Karpas-422 (cell line): ENCODE measurements at regions not wholly inside any gene's neighbourhood (a gene's known extent, or its start where the extent isn't known, plus 50 kb on each side); places are given as distances from the start of the nearest gene placed in this dataset.

Source experiments
- DNase-seq: peaks from one replicate; pipeline ENCODE4 v3.0.0-alpha.2; 2015
- H2AFZ ChIP-seq: fragments of 200-600 bp; sonication (generic); 2 replicates; pipeline ENCODE4 v1.6.1; 2014; ENCODE audit warnings: antibody characterized with exemption, low read length, mixed read lengths
- H3K27ac ChIP-seq: fragments of 200-600 bp; sonication (generic); 2 replicates; pipeline ENCODE4 v1.5.1; 2014; ENCODE audit warnings: mild to moderate bottlenecking, low read length, moderate library complexity
- H3K27me3 ChIP-seq: fragments of 200-600 bp; sonication (generic); 2 replicates; pipeline ENCODE4 v1.6.1; 2014; ENCODE audit warnings: low read length, mixed read lengths
- H3K36me3 ChIP-seq: fragments of 200-600 bp; sonication (generic); 2 replicates; pipeline ENCODE4 v1.6.1; 2014; ENCODE audit warnings: low read length, mixed read lengths; ENCODE audit not compliant: insufficient read depth
- H3K4me1 ChIP-seq: fragments of 200-600 bp; sonication (generic); 2 replicates; pipeline ENCODE4 v1.6.1; 2014; ENCODE audit warnings: mild to moderate bottlenecking, low read length, mixed read lengths
- H3K4me2 ChIP-seq: fragments of 200-600 bp; sonication (generic); 2 replicates; pipeline ENCODE4 v1.6.1; 2014; ENCODE audit warnings: low read length, low read depth, mild to moderate bottlenecking; ENCODE audit not compliant: poor library complexity, severe bottlenecking
- H3K4me3 ChIP-seq: fragments of 200-600 bp; sonication (generic); 2 replicates; pipeline ENCODE4 v1.5.1; 2014; ENCODE audit warnings: mild to moderate bottlenecking, antibody characterized with exemption, low read length, mixed read lengths
- H3K79me2 ChIP-seq: fragments of 200-600 bp; sonication (generic); 2 replicates; pipeline ENCODE4 v1.6.1; 2014; ENCODE audit warnings: mild to moderate bottlenecking, low read length, mixed read lengths
- H3K9ac ChIP-seq: fragments of 200-600 bp; sonication (generic); 2 replicates; pipeline ENCODE4 v1.6.0; 2014; ENCODE audit warnings: low read length
- H3K9me2 ChIP-seq: fragments of 200-600 bp; sonication (generic), shearing (Covaris generic); replicated peaks from 2 replicates; pipeline ENCODE4 v1.6.0; 2014; ENCODE audit warnings: mild to moderate bottlenecking, low read length, moderate library complexity; ENCODE audit not compliant: insufficient read depth
- H3K9me3 ChIP-seq: fragments of 300-700, 200-600 bp; sonication (generic); 2 replicates; pipeline ENCODE4 v1.6.1; 2014; ENCODE audit warnings: low read length, mixed read lengths
- H4K20me1 ChIP-seq: fragments of 200-600 bp; sonication (generic); 2 replicates; pipeline ENCODE4 v1.6.1; 2014; ENCODE audit warnings: mild to moderate bottlenecking, antibody characterized with exemption, low read length, low read depth; ENCODE audit not compliant: insufficient read depth

DNA sequence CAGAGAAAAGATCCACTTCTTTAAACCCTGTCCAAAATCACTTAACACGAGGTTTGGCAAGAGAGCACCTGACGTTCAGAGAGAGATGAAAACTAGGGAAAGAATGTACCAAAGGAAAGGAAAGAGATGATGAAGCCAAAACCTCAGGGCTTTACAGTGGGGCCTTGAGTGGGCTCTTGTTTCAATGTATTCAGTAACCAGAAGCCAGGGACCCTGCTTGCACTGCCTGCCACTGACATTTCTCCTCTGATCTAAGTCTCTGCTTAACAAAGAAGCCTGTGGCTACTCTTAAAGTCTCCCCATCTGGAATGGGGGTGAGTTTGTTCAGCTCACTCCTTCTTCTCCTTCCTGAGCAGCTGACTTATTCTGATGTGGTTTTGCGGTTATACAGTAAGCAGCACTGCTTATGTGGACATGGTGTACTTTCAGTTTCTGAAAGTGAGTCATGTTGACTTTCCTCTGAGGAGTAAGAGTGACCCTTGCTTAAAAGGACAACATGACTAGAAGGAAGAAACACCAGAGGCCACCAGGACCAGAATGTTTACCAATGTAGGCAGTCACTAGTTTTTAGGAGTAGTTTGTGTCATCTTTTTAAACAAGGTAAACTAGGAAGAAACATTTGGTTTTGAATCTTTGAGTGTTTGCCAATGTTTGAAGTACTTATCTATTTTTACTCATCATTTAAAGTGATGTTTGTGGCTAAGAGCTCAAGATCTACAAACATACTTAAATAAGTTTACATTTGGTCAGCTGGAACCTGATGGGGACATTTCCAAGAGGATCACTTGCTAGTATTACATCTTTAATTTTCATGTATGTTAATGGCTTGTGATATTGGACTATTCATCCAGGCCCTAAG lies 87.4 kb downstream of the FASLG start:
- Histone ChIP-seq H3K9ac (peak overlapping the region; percentile 20), H3K9me3 (no peaks in the 10 kb centered on the region), H3K36me3 (no peaks in the 10 kb centered on the region), H3K4me2 (peak overlapping the region; percentile 41), H3K9me2 (no peaks in the 10 kb centered on the region), H3K4me3 (no peak overlapping the region), H3K4me1 (peaks cover 37% of the 10 kb centered on the region), H4K20me1 (no peaks in the 10 kb centered on the region), H3K79me2 (no peaks in the 10 kb centered on the region), H3K27me3 (no peaks in the 10 kb centered on the region), H3K27ac (no peak overlapping the region), H2AFZ (peak overlapping the region; percentile 70)
- DNase-seq: no peak

GRCh38 chr1:172748201-172748600 lies 89.3 kb downstream of the FASLG start:
- Histone ChIP-seq H3K79me2 (no peaks in the 10 kb centered on the region), H3K4me2 (no peak overlapping the region), H3K9me2 (no peaks in the 10 kb centered on the region), H3K36me3 (no peaks in the 10 kb centered on the region), H3K9ac (no peak overlapping the region), H3K27me3 (no peaks in the 10 kb centered on the region), H4K20me1 (no peaks in the 10 kb centered on the region), H3K9me3 (no peaks in the 10 kb centered on the region), H3K4me3 (no peak overlapping the region), H3K4me1 (peaks cover 39% of the 10 kb centered on the region), H3K27ac (no peak overlapping the region), H2AFZ (no peak overlapping the region)
- no peak for DNase-seq

DNA sequence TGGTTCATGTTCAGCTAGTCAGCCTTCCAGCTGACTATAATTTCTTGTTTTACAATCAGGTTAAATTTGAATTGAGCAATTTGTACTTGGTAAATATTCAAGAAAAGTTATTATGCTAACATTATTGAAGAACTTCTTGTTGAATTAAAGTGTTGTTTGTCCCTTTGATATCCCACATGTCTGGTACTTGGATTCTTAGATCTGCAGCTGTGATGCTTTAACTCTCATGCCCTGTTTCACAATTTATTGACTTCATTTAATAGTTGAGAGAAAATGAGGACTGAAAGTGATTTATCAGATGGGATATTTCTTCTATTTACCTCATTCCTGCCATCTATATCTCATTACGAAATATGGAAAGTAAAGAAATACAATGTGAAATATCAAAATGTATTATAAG lies 92.8 kb downstream of the FASLG start:
- Histone ChIP-seq H3K4me2 (peak overlapping the region; percentile 14), H3K27me3 (no peaks in the 10 kb centered on the region), H4K20me1 (no peaks in the 10 kb centered on the region), H3K79me2 (no peaks in the 10 kb centered on the region), H3K4me3 (no peak overlapping the region), H3K36me3 (no peaks in the 10 kb centered on the region), H3K27ac (no peak overlapping the region), H3K9me3 (no peaks in the 10 kb centered on the region), H3K9me2 (no peaks in the 10 kb centered on the region), H3K9ac (no peak overlapping the region), H2AFZ (no peak overlapping the region), H3K4me1 (peaks cover 35% of the 10 kb centered on the region)
- no peak for DNase-seq

GRCh38 chr1:172753964-172754363 lies 95.1 kb downstream of the FASLG start:
- H4K20me1 ChIP-seq: no peaks in the 10 kb centered on the region
- H3K4me1 ChIP-seq: peaks cover 30% of the 10 kb centered on the region
- DNase-seq: no peak
- no peak overlapping the region for H3K27ac ChIP-seq
- no peak overlapping the region for H2AFZ ChIP-seq
- no peaks in the 10 kb centered on the region for H3K27me3 ChIP-seq
- H3K9me3 ChIP-seq: no peaks in the 10 kb centered on the region
- no peak overlapping the region for H3K4me2 ChIP-seq
- no peaks in the 10 kb centered on the region for H3K36me3 ChIP-seq
- H3K79me2 ChIP-seq: no peaks in the 10 kb centered on the region
- no peaks in the 10 kb centered on the region for H3K9me2 ChIP-seq
- H3K4me3 ChIP-seq: no peak overlapping the region
- no peak overlapping the region for H3K9ac ChIP-seq

- DNase-seq: peak; percentile 59
- Histone ChIP-seq H3K4me3 (0 out of 2 replicates have a peak overlapping the region, but pooled peaks have one; percentile 3), H3K27ac (no peak overlapping the region), H3K9me2 (no peaks in the 10 kb centered on the region), H3K9me3 (no peaks in the 10 kb centered on the region), H3K27me3 (no peaks in the 10 kb centered on the region), H3K9ac (no peak overlapping the region), H3K79me2 (no peaks in the 10 kb centered on the region), H4K20me1 (no peaks in the 10 kb centered on the region), H3K4me2 (peak overlapping the region; percentile 57), H3K36me3 (no peaks in the 10 kb centered on the region), H3K4me1 (peaks cover 30% of the 10 kb centered on the region), H2AFZ (no peak overlapping the region)
These were observed 95.7 kb downstream of the FASLG start for GRCh38 chr1:172754609-172755008.

DNA sequence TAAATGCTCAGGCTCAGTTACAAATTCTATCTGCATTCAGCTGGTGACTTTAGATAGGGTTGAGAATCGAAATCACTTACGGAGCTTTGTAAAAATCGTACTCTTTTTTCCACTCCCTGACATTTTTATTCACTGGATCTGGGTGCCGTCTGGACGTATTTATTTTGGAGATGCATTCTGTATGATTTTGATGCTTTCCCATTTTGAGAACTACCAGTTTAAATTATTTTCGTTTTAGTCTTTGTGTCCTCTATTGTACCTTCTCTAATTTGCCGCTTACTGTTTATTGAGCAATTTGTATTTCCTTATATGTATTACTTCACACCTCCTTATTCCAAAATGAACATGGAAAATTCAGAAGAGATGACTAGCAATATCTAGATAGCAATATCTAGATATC lies 96.2 kb downstream of the FASLG start:
- Histone ChIP-seq H3K9me2 (no peaks in the 10 kb centered on the region), H3K4me1 (peaks cover 30% of the 10 kb centered on the region), H3K27me3 (no peaks in the 10 kb centered on the region), H4K20me1 (no peaks in the 10 kb centered on the region), H3K79me2 (no peaks in the 10 kb centered on the region), H3K4me3 (0 out of 2 replicates have a peak overlapping the region, but pooled peaks have one; percentile 3), H3K27ac (no peak overlapping the region), H2AFZ (no peak overlapping the region), H3K4me2 (peak overlapping the region; percentile 57), H3K9ac (no peak overlapping the region), H3K9me3 (no peaks in the 10 kb centered on the region), H3K36me3 (no peaks in the 10 kb centered on the region)
- no peak for DNase-seq

DNA sequence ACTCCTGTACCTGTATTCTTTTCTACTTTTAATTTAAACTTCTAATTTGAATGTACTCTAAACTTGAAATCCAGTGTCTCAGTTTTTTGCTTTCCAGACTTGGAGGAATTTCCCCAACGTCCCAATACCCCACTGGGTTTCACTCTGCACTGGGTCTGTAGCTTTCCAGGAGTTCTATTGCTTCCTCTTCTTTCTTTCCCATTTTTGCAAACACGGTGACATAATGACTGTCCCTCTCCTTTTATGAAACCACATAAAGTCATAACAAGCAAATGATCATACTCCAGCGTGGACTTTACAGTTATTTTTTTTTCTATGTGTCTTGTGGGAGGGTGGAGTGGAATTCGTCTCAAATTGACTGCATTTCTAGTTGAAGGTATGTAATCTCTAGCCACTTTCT lies 97.1 kb downstream of the FASLG start:
- no peak overlapping the region for H3K9ac ChIP-seq
- peaks cover 23% of the 10 kb centered on the region for H3K4me1 ChIP-seq
- H3K4me3 ChIP-seq: no peak overlapping the region
- no peaks in the 10 kb centered on the region for H3K79me2 ChIP-seq
- no peak overlapping the region for H2AFZ ChIP-seq
- no peak overlapping the region for H3K4me2 ChIP-seq
- H3K27me3 ChIP-seq: no peaks in the 10 kb centered on the region
- no peaks in the 10 kb centered on the region for H3K9me2 ChIP-seq
- H3K27ac ChIP-seq: no peak overlapping the region
- no peaks in the 10 kb centered on the region for H3K9me3 ChIP-seq
- DNase-seq: no peak
- no peaks in the 10 kb centered on the region for H3K36me3 ChIP-seq
- no peaks in the 10 kb centered on the region for H4K20me1 ChIP-seq

DNA sequence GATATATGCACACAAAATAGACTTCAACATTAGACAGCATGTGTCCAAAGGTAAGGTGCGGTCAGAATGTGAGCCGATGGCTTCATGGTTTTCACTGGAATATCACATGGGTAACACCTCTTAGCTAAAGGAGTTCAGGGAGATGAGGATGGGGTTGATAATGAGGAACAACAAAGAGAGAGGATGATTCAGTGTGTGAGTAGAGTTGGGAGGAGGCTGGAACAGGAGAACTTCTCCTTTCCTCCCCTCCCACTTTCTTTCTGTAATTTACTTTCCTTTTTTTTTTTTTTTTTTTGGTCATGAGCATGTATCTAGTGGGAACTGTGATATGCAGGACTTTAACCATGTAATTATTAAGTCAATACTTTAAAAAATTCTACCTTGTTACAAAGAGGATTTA lies 99.4 kb downstream of the FASLG start:
- Histone ChIP-seq H2AFZ (no peak overlapping the region), H3K27ac (no peak overlapping the region), H3K4me1 (peaks cover 18% of the 10 kb centered on the region)

More for the DNA sequence above, 99.4 kb downstream of the FASLG start:
- no peak overlapping the region for H3K4me3 ChIP-seq
- H3K9ac ChIP-seq: no peak overlapping the region
- no peak for DNase-seq
- no peaks in the 10 kb centered on the region for H3K9me3 ChIP-seq
- no peaks in the 10 kb centered on the region for H4K20me1 ChIP-seq
- H3K36me3 ChIP-seq: no peaks in the 10 kb centered on the region
- H3K27me3 ChIP-seq: no peaks in the 10 kb centered on the region
- no peak overlapping the region for H3K4me2 ChIP-seq
- H3K79me2 ChIP-seq: no peaks in the 10 kb centered on the region
- H3K9me2 ChIP-seq: no peaks in the 10 kb centered on the region
